ENCODE measurements at regions not wholly inside any gene's neighbourhood (a gene's known extent, or its start where the extent isn't known, plus 50 kb on each side); places are given as distances from the start of the nearest gene placed in this dataset.

DNA sequence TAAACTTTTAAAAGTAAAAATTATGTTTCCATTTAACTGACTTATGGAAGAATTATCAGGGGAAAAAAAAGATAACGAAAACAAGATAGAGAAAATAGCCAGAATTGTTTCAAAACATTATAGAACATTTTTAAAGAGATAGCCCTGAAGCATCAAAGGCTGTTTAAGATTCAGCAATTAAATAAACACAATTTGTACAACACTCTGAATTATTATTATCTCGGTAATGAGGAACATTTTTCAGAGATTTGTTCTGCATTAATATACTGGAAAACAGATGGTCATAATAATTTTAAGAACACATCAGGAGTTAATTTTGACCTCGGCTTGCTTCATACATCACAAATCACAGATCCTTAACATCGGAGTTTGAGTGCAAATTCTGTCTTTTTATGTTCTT is 643.8 kb downstream of the SORCS1 start:
- DNase-seq = no peak

DNA sequence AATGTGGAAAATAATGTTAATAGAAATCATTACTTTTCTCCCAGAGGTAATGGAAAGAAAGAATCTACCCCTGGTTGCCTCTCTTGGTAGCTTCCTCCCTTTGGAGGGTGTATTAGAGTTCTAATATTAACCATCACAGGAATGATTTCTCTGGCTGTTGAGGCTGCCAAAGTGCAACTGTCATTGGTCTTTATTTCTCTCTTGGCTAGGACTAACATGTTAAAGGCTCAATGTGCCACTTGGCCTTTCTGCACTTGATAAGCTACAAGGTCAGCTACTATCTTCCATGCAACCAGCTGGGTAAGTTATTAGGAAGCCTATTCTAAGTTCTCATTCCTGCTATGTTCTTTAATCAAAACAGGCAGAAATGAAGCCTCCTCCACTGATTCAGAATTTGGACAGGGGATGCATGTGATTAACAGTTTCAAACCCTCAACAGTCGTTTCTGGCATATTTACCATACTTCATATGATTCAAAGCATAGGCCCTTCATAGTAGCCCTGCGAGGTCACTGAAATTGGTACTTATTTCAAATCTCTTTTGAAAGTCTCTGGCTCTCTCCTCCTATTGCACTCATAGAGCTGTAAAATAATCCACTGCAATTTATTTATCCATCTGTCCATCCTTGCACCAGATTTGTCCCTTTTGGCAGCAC is 645.0 kb downstream of the SORCS1 start:
- DNase-seq = no peak

DNA sequence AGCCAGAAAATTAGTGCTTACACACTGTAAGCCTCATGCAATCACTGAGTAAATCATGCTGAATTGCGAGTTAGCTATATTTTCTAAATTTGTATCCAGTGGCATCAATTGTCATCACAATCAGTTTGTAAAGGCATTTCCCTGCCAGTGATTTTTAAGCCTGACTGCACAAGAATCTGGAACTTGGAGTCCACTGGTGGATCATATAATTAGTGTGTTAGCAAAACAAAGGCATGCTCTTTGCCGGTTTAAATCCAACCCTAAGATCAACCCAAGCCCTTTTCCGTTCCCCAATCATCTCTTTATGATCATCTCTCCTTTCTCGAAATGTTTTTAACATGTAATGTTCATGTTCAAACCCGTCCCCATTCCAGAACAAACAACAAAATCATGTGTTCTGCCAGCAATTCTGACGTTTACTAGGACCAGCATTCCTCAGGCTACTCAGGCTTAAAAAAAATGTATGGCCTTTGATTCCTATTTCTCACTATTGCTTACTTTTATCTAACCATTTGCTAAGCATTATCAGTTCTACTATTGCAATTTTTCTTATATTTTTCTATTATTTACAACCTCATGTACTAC is 649.2 kb downstream of the SORCS1 start:
- DNase-seq = no peak

DNA sequence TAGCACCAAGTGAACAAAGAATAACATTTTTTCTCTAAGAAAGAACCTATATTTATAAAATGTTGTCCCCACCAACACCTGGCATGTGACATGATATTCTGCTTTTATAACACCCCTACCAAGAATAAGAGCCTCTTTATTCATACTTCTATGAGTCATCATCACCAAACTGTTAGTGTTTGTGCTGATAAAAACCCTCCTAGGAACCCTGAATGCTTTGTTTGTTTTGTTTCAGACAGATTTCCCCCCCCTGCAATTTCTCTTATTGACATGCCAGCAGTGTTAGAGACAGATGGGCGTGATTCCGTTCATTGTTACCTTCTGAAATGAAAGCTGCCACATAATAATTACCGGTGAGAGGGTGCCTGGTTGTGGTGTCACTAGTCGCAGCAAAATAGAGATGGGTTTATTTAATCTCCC is 651.1 kb downstream of the SORCS1 start:
- no peak for DNase-seq

DNA sequence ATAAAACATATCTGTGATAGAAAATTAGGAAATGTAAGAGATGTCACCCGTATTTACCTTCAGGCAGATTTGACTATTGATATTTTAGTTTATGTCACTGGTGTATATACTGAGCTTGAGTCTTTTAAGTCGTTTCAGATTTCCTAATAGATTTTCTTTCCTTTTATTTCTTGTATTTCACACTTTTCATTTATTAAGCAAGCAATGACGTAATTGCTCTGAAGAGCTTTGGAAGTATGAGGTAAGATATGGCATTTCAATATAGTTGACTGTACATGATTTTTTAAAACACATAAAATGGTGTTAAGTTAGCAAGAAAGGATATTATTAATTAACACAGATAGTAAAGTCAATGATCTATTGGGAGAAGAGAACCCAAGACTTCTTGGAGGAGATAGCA is 652.6 kb downstream of the SORCS1 start:
- DNase-seq = no peak

DNA sequence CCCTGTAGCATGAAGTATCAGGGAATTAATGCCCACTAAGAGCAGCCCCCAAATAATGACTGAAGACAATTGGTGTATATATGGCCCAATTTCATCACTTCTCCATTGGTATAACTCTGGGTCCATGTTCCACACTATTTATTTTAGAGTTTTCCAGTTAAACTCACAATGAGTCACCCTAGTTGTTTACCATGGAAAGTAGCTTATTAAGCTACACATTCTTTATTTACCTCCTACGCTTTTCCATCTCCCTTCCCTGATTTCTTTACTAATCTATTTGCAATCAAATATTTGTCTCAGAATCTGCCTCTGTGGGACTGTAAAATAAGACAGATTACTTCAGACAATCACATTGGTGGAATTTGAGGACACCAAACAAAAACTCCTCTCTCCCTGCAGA is 655.6 kb downstream of the SORCS1 start:
- no peak for DNase-seq

DNA sequence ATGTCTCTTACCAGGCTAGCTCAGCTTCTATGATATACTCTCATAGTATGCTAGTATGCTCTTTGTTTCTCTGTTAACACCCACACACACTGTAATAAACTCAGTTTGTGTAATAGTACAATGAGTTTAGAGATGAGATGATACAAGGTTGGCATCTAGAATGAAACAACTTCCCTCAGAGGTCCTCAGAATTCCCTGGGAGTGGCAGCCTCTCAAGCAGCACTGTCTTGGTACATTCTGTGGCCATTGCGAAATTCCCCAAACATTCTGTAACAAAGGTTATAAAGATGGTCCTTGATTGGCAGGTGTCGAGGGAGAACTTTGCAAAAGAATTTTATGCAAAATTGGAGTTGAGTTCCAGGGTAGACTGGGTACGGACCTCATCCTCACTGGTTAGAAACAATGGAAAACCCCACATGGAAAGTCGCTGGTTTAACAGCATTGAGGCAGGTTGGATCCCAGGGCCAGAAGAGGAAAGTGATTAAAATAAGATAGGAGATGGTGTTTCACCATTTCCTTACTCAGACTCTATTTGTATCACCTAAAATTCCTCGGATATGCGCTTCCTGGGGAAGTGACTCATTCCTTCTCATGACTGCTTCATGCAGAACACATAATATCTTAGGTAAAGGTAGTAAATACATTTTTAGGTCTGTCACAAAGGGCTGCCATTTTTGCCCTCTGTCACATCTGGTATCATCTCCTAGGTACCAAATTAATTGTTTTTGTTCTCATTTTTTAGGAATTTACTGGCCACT is 657.8 kb downstream of the SORCS1 start:
- no peak for DNase-seq

DNA sequence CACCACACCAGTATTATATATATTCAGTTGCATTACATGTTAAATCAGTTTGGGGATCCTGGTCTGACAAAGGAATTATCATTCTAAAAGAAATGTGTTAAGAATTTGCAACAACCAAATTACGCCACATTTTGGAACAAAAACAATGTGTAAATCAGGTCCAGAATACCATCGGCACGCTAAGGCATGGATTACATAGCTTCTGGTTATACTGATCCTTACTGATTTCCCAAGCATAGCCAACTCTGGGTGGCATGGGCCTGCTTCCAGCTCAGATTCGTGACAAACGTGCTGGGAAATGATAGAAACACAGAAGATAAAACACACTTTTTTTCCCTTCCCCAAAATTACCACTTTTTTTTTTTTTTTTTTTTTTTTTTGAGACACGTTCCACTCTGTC is 660.0 kb downstream of the SORCS1 start:
- DNase-seq = no peak

DNA sequence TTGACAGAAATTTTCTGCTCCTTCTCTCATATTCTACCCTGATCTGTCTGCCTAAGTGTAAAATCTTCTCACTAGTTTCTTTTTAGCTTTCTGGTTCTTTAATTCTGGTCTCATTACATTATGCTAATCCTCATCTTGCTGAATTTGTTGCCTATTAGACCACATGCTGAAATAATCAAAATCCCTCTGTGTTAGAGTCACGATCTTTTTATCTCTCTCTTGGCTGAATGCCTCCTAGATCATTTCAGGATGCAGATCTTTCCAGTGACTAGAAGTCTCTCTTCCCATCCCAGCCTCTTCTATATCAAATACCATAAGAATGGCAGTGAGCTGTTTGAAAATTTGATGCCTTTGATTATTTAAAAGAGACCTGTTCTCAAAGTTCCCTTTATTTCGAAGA is 661.9 kb downstream of the SORCS1 start:
- DNase-seq = no peak

DNA sequence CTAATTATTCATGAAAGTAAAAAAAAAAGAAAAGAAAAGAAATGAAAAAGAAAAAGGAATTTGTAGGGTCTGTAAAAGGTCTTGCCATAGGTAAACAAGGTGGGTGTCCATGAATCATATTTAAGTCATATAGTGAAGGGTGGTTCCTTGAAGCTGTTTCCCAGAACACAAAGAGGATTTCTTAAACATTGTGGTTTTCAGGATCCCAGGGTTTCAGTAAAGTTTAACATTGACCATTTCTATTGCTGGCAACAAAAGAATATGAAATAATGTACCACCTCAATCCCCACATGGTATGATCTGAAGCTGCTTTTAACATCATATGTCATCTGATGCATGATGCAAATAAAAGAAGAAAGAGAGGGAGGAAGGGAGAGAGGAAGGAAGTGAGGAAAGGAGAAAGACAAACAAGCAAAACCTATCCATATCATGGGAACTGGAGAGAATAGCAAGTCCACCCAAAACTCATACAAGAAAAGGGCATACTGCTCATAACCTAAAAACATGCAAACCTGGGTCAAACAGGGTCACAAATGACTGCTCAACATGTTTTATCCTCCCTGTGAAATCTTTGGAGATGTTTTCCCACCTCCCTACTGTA is 663.5 kb downstream of the SORCS1 start:
- no peak for DNase-seq

DNA sequence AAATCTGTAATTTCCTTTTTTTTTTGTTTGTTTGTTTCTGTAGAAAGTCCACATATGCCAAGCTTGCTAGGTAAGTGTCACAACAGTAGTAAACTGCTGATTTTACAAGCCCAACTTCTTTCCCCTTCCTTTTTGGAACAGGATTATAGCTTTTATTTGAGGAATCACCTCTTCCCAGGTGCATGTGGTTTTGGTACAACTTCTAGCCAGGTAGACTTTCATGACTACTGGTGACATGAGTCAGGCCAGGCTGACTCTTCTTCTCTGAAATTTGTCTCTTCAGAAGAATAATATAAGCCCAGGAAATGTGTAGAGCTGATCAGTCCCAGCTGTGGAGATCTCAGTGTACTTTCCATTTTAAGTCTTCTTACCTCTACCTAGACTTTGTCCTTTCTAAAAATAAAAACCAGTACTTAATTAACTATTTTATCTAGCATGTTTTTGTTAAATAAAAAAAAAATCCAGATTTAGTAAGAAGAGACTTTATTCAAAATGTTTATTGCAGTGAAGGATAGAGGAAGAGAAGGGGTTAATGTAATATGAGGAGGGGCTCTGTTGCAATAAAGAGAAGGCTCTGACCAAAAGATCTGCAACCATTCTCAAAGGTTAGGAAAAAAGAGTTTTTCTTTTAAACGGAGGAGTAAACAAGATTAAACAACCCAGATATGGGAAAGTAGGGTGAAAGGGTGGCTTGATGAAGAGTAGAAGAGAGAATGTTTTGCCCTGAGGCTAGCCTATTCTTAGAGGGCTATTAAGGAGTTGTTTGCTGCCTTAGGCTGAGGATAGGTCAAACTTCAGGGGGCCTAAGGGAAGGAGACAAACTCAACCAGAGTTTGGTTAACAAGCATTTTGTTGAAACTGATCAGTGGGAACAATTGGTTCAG is 664.2 kb downstream of the SORCS1 start:
- no peak for DNase-seq

DNA sequence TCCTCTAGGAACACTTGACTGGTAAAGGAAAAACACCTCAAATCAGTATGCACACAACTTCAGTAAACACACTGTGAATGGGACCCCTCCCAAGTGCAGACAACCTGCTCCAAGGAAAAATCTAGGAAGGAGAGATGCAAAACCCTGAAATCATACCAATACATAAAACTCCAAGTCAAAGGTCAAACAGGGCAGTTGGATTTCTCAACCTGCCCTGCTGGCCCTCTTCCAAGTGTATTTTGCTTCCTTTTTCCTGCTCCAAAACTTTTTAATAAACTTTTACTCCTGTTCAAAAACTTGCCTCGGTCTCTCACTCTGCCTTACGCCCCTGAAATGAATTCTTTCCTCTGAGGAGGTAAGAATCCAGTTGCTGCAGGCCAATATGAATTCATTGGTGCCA is 665.1 kb downstream of the SORCS1 start:
- DNase-seq = no peak

DNA sequence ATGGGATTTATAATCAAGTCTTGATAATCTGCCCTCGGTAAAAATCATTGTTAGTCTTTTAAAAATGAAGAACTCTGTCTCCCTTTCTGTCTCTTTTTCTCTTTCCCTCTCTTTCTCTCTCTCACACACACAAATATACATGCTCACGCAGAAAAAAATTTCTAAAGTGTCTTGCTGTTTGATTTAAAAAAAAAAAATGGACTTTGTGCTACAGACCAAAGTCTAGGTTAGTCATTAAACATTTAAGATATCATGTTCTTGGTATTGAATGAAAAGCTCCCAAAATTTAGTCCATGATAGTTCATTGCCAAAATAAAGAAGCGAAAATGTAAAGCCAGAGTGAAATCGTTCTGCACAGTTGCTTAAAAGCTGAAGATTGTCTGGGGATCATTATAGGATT is 665.8 kb downstream of the SORCS1 start:
- DNase-seq = no peak

DNA sequence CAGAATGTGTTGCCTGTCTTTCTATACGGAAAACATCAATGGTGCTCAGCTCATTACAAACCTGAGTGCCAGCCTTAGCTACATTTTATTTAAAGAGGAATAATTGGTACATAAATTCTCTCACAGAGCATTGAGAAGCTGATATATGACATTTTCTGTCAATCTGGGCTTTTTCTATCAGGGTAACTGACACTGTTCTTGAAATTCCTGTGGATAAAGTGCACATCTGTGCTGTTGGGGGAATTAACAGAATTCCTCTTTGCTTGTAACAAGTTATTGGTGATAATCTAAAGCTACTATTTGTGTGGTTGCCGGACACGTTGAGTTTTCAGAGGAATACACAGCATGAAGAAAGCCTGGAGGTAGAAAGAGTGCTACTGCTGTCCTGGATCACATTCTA is 668.6 kb downstream of the SORCS1 start:
- DNase-seq = no peak

DNA sequence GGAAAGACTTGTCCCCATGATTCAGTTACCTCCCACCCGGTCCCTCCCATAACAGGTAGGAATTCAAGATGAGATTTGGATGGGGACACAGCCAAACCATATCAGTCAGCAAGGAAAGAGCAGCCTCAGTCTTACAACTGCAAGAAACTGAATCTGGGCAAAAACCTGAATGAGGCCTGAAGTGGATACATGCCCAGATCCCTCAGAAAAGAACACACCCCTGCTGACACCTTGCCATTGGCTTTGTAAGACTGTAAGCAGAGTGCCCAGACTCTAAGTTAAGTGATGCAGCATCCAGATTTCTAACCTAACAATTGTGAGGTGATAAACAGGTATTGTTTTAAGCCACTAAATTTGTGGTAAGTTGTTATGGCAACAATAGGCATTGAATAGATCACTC is 670.8 kb downstream of the SORCS1 start:
- no peak for DNase-seq

DNA sequence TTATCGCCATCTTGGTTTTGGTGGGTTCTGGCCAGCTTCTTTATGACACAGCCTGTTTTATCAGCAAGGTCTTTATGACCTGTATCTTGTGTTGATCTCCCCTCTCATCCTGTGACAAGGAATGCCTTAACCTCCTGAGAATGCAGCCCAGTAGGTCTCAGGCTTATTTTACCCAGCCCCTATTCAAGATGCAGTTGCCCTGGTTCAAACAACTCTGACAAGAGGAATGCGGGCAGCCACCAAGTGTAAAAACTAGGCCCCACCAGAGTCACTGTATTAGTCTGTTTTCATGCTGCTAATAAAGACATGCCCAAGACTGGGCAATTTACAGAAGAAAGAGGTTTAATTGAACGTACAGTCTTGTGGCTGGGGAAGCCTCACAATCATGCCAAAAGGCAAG is 671.3 kb downstream of the SORCS1 start:
- no peak for DNase-seq

DNA sequence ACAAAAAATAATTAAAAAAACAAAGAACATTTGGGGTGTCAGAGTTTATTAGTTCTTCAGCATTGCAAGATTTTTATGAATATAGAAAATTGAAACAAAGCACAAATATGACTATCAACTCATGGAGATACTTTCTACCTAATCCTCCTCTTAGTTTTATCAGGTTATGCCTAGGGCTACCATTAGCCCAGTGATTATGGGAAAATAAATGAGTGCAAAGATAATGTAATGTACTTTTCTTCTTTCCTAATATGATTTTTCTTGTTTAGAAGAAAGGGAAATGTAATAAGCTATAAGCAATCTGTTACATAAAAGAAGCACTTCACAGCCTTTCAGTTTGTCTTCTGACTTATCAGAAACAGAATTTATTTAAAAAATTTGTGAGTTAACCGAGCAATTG is 676.8 kb downstream of the SORCS1 start:
- DNase-seq = no peak

DNA sequence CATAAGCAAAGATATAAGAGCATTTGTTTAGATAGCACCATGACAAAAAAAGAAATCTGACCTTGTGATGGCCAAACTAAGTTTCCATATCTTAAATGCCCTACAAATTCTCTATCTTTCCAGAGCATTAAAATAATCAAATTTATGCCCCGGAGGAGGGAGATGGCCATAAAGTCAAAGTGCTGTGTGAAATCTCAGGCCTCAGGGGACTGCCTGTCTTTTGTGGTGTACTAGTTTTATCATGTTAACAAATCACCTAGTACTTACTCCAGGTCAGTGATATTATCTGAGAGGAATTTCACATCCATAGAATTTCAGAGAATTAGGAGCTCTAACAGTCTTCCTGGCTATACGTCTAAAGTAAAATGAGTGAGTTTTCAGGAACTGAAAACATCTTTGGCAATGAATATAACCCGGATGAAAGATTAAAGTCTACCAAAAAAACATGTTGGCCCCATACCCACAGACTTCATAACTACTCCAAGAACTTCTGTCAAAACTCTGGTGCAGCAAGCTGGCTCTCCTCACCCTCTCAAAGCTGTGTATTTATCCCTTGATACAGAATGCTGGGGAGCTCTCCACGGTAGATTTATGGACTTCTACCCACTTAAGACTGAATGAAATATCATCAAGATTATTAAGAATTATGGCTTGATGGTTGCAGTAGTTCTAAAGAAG is 682.8 kb downstream of the SORCS1 start:
- DNase-seq = no peak

DNA sequence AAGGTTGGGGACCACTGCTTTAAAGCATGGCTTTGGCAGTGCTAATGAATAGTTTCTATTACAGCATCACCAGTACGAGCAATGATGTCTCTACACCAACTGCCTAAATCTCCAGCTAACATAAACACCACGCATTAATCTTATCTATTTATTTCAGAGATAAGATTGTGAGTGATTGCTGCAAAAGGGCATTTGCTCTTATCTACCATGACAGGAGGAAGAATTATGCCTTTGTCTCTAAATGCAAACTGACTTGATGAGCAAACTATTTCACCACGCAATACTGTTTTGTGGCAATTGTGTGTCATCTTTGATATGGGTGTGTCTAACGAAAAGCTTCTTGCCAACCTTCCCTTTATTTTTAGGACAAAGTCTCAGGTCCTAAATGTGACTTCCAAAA is 684.9 kb downstream of the SORCS1 start:
- DNase-seq = no peak

DNA sequence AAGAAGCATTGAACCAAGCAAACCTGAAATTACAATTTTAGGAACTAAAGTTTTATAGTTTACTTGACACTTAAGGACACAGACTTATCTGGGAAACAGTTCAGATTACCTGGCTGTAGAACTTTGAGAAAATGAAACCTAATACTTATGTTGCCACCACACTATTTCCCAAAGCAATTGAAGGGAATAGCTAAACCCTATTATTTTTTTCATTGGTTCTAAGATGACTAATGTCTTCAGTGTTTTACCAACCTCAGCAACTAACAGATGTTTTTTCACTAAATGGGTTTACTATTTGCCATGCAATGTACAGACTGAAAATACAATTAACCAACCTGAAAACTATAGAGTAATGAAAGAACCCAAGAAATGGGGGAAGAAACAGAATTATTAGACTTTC is 689.6 kb downstream of the SORCS1 start:
- no peak for DNase-seq

DNA sequence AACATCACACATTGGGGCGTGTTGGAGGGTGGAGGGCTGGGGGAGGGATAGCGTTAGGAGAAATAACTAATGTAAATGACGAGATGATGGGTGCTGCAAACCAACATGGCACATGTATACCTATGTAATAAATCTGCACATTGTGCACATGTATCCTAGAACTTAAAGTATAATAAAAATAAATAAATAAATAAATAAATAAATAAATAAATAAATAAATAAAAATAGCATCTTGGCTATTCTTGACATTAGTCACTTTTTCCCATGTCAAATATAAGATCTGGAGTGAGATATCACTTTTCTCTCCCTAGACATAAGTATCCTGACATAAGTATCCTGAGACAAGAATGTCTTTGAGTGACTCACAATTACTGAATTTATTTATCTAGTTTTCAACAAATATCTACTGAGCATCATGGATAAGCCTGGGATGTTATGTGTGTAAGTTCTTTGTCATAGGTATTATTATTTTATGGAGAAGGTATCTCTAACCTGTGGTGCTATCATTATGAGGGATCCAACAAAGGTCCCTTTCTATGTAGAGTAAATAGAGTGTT is 691.3 kb downstream of the SORCS1 start:
- DNase-seq = no peak

DNA sequence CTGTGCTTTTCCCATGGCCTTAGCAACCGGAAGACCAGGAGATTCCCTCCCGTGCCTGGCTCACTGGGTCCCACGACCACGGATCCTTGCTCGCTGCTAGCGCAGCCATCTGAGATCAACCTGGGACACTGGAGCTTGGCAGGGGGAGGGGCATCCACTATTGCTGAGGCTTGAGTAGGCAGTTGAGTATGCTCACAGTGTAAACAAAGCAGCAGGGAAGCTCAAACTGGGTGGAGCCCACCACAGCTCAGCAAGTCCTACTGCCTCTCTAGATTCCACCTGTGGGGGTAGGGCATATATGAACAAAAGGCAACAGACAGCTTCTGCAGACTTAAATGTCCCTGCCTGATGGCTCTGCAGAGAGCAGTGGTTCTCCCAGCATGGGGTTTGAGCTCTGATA is 697.0 kb downstream of the SORCS1 start:
- DNase-seq = no peak

Measured in suppressor macrophage (primary cell).